Panc1 (cell line): ENCODE measurements at regions not wholly inside any gene's neighbourhood (a gene's known extent, or its start where the extent isn't known, plus 50 kb on each side); places are given as distances from the start of the nearest gene placed in this dataset.

ENCODE experiments used
- ATAC-seq: fragments of 200-7000 bp; cut with Tn5 transposase; 2 replicates; pipeline ENCODE4 v1.9.1; 2020; ENCODE audit warnings: mild to moderate bottlenecking, moderate library complexity
- BruUV-seq: library from RNA; stranded (reverse); fragments of 400-500 nt; replicated peaks from 2 replicates; lab custom pipeline; 2021; lab: Mats Ljungman, UMichigan
- CTCF ChIA-PET: fragments of 300-600 bp; sonication (Branson Sonifier 250); formaldehyde crosslinking; loops from one replicate; lab custom pipeline; 2022; ENCODE audit warnings: antibody characterized with exemption; lab: Charles Lee
- POLR2A ChIA-PET: fragments of 300-600 bp; sonication (Branson Sonifier 250); formaldehyde crosslinking; loops from one replicate; lab custom pipeline; 2022; ENCODE audit warnings: antibody characterized with exemption; lab: Charles Lee
- DNase-seq: peaks from one replicate; pipeline ENCODE4 v3.0.0-alpha.2; 2010; ENCODE audit warnings: low read depth, low spot score
- H3K27ac ChIP-seq: 2 replicates; pipeline ENCODE4 v1.5.1; 2011; ENCODE audit warnings: mild to moderate bottlenecking, low read length, inconsistent platforms
- H3K27me3 ChIP-seq: fragments of 200-500 bp; sonication (Bioruptor generic); 2 replicates; pipeline ENCODE4 v1.6.0; 2014; ENCODE audit warnings: low read length, inconsistent platforms; ENCODE audit not compliant: control insufficient read depth, insufficient read depth
- H3K36me3 ChIP-seq: fragments of 200-500 bp; sonication (Bioruptor generic); 2 replicates; pipeline ENCODE4 v1.5.1; 2014; ENCODE audit warnings: inconsistent platforms, mild to moderate bottlenecking, low read length, moderate library complexity; ENCODE audit not compliant: control insufficient read depth, insufficient read depth
- H3K4me1 ChIP-seq: 2 replicates; pipeline ENCODE4 v1.5.1; 2011; ENCODE audit warnings: inconsistent platforms, mild to moderate bottlenecking, low read length, moderate library complexity; ENCODE audit not compliant: control insufficient read depth, insufficient read depth
- H3K4me3 ChIP-seq, 2 experiments: 2 replicates each; pipeline ENCODE4 v1.5.1; 2011 to 2012; ENCODE audit warnings: low read depth in 2 of 2, low read length in 2 of 2, mild to moderate bottlenecking in 2 of 2, inconsistent platforms in 1 of 2, moderate library complexity in 1 of 2
- H3K9me3 ChIP-seq: fragments of 200-500 bp; sonication (Bioruptor generic); 2 replicates; pipeline ENCODE4 v1.5.1; 2014; ENCODE audit warnings: low read depth, mild to moderate bottlenecking, inconsistent platforms, low read length, moderate library complexity; ENCODE audit not compliant: control insufficient read depth, insufficient read depth
- POLR2AphosphoS5 ChIP-seq: IDR thresholded peaks from 2 replicates; pipeline ENCODE4 v1.6.1; 2012; ENCODE audit warnings: mild to moderate bottlenecking, low read depth, low read length, moderate library complexity
- SIN3A ChIP-seq: IDR thresholded peaks from 2 replicates; pipeline ENCODE4 v1.6.1; 2012; ENCODE audit warnings: low read depth, mild to moderate bottlenecking, low read length, moderate library complexity, borderline replicate concordance; ENCODE audit not compliant: insufficient read depth
- TCF7L2 ChIP-seq: IDR thresholded peaks from 2 replicates; pipeline ENCODE4 v1.6.1; 2011; ENCODE audit warnings: mild to moderate bottlenecking, low read depth, low read length, inconsistent platforms
- in situ Hi-C: cut with HindIII; loops from 2 replicates; pipeline ENCODE4 v1.10.0; 2016; ENCODE audit warnings: low sequenced_read_pairs, low pct_unique_long_range_greater_than_20kb
- intact Hi-C: fragments of 100-400 bp; cut with micrococcal nuclease; formaldehyde crosslinking; loops from one replicate; pipeline ENCODE4 v1.10.0; 2022; ENCODE audit not compliant: unreplicated experiment
- TF ChIP-seq, protein P1 (sequence below): fragments of 450-650 bp; IDR thresholded peaks from 2 replicates; pipeline ENCODE4 v1.5.1; 2017; ENCODE audit warnings: mild to moderate bottlenecking
- TF ChIP-seq, protein P2 (sequence below), 2 experiments: IDR thresholded peaks; 2 replicates each; pipeline ENCODE4 v1.6.1; 2011 to 2012; ENCODE audit warnings: low read depth in 2 of 2, control low read depth in 1 of 2, low read length in 1 of 2, mild to moderate bottlenecking in 1 of 2, moderate library complexity in 1 of 2; ENCODE audit not compliant: insufficient read depth in 1 of 2

DNA sequence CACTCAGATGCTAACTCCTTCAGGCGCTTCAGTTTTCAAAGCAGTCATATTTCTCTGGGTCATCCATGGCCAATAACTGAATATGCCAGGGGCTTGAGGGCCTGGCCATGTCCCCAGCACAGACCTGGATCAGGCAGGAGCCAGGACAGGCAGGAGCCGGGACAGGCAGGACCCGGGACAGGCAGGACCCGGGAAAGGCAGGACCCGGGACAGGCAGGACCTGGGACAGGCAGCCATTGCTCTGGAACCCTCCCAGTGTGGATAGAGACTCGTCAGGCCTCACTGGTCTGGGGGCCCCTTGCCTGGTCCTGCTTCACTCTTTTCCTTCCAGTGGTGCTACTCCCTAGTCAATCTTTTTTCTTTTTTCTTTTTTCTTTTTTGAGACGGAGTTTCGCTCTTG lies 117.5 kb upstream of the TEX51 start:
- no peak for ATAC-seq
- TF ChIP-seq SIN3A (no peak), POLR2AphosphoS5 (no peak), TCF7L2 (no peak)
- in situ Hi-C loops, result no loop called here
- H3K4me1 ChIP-seq, result no peaks in the 10 kb centered on the region
- no peaks in the 10 kb centered on the region for H3K9me3 ChIP-seq
- H3K36me3 ChIP-seq, result no peaks in the 10 kb centered on the region
- no peak for DNase-seq
- CTCF ChIA-PET, result interaction anchor here (0.8 kb wide), 1 partner anchor 28 kb away, joined by 8 read pairs; no protein-coding TSS in a partner anchor
- intact Hi-C loops, result no loop called here
- peaks cover 2% of the 10 kb centered on the region; the same call in 1 of the 2 replicates for H3K27me3 ChIP-seq
- POLR2A ChIA-PET, result no interaction called here
- H3K27ac ChIP-seq, result no peak overlapping the region
- BruUV-seq, result no TSS peak
- H3K4me3 ChIP-seq, result no peak overlapping the region

DNA sequence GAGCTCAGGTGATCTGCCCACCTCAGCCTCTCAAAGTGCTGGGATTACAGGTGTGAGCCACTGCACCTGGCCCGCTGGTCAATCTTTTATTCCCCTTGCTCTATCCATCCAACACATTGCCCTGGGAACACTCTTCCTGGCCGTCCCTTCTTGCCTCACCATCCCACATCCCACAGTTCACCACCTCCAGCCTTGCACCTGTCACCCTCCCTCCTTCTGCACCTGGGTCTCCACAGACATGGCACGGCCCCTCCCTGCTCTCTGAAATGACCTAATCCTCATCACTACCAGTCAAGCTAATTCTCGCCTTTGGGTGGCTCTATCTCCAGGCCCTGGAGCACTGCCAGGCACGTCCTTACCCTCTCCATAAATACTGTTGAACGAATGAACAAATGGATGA lies 116.9 kb upstream of the TEX51 start:
- CTCF ChIA-PET, result interaction anchor here (0.8 kb wide), 1 partner anchor 29 kb away, joined by 8 read pairs; no protein-coding TSS in a partner anchor

More for the DNA sequence above, 116.9 kb upstream of the TEX51 start:
- Histone ChIP-seq H3K4me1 (no peaks in the 10 kb centered on the region), H3K27ac (no peak overlapping the region), H3K36me3 (no peaks in the 10 kb centered on the region), H3K27me3 (no peaks in the 10 kb centered on the region; the same call in 1 of the 2 replicates), H3K4me3 (no peak overlapping the region), H3K9me3 (no peaks in the 10 kb centered on the region)
- TF ChIP-seq POLR2AphosphoS5 (no peak), SIN3A (no peak), TCF7L2 (no peak)
- TF ChIP-seq, protein P1, sequence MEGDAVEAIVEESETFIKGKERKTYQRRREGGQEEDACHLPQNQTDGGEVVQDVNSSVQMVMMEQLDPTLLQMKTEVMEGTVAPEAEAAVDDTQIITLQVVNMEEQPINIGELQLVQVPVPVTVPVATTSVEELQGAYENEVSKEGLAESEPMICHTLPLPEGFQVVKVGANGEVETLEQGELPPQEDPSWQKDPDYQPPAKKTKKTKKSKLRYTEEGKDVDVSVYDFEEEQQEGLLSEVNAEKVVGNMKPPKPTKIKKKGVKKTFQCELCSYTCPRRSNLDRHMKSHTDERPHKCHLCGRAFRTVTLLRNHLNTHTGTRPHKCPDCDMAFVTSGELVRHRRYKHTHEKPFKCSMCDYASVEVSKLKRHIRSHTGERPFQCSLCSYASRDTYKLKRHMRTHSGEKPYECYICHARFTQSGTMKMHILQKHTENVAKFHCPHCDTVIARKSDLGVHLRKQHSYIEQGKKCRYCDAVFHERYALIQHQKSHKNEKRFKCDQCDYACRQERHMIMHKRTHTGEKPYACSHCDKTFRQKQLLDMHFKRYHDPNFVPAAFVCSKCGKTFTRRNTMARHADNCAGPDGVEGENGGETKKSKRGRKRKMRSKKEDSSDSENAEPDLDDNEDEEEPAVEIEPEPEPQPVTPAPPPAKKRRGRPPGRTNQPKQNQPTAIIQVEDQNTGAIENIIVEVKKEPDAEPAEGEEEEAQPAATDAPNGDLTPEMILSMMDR, result no peak
- TF ChIP-seq, protein P2, sequence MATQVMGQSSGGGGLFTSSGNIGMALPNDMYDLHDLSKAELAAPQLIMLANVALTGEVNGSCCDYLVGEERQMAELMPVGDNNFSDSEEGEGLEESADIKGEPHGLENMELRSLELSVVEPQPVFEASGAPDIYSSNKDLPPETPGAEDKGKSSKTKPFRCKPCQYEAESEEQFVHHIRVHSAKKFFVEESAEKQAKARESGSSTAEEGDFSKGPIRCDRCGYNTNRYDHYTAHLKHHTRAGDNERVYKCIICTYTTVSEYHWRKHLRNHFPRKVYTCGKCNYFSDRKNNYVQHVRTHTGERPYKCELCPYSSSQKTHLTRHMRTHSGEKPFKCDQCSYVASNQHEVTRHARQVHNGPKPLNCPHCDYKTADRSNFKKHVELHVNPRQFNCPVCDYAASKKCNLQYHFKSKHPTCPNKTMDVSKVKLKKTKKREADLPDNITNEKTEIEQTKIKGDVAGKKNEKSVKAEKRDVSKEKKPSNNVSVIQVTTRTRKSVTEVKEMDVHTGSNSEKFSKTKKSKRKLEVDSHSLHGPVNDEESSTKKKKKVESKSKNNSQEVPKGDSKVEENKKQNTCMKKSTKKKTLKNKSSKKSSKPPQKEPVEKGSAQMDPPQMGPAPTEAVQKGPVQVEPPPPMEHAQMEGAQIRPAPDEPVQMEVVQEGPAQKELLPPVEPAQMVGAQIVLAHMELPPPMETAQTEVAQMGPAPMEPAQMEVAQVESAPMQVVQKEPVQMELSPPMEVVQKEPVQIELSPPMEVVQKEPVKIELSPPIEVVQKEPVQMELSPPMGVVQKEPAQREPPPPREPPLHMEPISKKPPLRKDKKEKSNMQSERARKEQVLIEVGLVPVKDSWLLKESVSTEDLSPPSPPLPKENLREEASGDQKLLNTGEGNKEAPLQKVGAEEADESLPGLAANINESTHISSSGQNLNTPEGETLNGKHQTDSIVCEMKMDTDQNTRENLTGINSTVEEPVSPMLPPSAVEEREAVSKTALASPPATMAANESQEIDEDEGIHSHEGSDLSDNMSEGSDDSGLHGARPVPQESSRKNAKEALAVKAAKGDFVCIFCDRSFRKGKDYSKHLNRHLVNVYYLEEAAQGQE (IDR thresholded peaks at IDR 0.05; ENCODE audit: insufficient read depth in 1 of 2, low read depth in 2 of 2, low read length in 1 of 2), result no peak
- DNase-seq, result no peak
- POLR2A ChIA-PET, result no interaction called here
- BruUV-seq, result no TSS peak
- in situ Hi-C loops (no loop called here), intact Hi-C loops (no loop called here)
- no peak for ATAC-seq
